NCI-H2227 treated with DMSO at 0.1 percent for 48 hours (cell line): ENCODE measurements at regions not wholly inside any gene's neighbourhood (a gene's known extent, or its start where the extent isn't known, plus 50 kb on each side); places are given as distances from the start of the nearest gene placed in this dataset.

Experiments used
- DNase-seq: peaks from one replicate; lab custom pipeline; 2025; lab: John Stamatoyannopoulos, UW

DNA sequence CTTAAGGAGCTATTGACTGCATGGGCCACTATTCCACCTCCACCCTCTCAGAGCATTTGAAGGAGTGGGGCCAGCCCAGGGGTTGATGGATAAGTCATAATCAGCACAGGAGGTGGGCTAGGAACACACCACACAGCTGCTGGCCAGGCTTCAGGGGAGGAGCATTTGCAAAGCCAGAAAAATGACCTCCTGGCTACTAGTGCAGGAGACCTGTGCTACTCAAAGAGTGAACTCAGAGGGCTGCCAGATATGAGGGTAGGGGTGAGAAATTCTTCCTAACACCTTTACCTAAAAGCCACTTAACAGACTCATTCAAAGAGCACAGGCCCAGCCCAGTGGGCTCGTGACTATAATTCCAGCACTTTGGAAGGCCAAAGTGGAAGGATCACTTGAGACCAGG, 210.8 kb downstream of the TBXT start:
- DNase-seq, result no peak

DNA sequence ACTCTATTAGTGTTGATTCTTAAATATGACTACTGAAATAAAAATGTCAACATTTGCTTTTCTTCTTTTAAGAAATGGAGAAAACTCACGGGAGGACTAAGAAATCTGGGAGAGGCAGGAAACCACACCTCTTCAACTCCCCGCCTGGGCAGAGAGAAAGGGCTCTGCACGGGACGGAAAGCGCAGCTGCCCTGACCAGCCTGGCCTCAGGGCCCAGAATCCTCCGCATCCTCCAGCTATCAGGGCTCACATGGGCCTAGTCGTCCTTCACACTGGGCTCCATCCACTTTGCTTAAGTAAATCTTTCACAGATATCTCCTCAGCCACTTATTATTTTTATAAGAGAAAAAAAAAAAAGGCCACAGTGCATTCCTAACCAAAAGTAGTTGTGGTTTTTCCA, 215.1 kb downstream of the TBXT start:
- DNase-seq, result no peak

DNA sequence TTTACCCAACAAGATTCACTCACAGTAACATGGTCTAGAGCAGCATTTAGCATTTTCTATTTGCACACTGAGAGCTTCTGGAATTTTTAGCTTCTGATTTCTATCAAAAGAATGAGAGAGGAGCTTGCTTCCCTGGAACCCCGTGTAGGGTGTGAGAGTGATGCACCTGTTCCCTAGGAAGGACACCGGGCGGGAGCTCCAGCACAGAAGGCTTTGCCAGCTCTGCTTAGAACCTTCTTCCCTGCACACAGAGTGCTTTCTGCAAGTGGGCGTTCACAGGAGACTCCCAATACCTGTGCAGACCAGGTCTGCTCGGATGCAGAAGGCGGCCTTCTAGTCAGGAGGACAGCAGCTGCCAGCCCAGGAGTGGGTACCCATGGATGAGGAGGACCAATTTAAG, 217.3 kb downstream of the TBXT start:
- DNase-seq, result no peak

DNA sequence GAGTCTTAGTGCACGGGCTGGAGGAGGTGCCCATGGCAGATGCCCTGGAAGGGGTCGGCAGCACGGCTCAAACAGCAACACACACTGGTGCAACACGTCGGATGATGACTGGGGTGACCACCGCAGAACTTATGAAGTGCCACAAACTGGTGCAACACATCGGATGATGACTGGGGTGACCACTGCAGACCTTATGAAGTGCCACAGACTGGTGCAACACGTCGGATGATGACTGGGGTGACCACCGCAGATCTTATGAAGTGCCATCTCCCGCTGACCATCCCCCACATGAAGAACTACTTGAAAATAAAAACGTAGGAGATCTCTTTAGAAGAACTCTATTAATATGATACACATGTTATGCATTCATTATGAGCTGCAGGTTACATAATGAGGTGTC, 218.3 kb downstream of the TBXT start:
- no peak for DNase-seq

DNA sequence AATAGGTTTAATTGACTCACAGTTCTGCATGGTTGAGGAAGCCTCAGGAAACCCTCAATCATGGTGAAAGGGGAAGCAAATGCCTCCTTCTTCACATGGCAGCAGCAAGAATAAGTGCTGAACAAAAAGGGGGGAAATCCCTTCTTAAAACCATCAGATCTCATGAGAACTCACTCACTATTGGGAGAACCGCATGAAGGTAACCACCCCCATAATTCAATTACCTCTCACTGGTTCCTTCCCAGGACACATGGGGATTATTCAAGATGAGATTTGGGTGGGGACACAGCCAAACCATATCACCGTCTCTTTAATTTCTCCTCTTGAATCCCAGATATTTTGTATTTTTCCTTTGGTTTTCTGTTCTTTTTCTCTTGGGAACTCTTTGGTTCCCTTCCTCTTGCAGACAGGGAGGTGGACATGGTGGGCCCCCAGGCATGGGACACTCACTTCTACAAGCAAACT, 223.6 kb downstream of the TBXT start:
- DNase-seq, result no peak

GRCh38 chr6:165941786-165942185, 225.9 kb downstream of the TBXT start:
- no peak for DNase-seq

DNA sequence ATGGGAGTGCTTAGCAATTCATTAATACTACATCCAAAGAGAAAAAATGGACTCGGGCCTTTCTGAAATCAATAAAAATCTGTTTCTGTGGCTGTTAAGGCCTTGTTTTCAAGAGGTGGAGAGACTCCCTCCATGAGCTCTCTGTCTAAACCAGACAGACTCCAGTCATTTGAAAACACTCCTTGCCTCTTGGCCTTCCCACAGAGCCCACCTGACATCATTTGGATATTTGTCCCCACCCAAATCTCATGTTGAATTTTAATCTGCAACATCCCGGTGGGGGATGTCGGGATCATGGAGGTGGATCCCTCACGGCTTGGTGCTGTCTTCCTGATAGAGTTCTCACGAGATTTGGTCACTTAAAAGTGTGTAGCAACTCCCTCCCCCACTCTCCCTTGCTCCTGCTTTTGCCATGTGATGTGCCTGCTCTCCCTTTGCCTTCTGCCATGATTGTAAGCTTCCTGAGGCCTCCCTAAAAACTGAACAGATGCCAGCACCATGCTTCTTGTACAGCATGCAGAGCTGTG, 226.3 kb downstream of the TBXT start:
- no peak for DNase-seq

DNA sequence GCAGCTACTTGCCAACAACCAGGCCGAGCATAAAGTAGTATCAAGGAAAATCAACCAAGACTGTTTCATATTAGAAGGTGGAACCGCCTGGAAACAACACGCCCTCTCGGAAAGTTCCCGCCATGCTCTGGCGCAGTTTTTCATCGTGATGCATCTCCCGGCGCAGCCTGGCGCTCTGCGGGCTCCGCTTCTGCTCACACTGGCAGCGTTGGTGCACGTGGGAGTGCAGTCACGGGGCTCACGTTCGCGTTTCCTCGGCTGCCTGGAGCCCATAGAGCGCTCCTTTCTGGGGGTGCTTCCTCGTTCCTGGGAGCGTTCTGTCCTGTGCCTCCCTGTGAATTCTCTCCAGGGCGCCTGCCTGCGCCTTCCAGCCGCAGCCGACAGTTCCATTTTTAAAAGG, 227.3 kb downstream of the TBXT start:
- no peak for DNase-seq

DNA sequence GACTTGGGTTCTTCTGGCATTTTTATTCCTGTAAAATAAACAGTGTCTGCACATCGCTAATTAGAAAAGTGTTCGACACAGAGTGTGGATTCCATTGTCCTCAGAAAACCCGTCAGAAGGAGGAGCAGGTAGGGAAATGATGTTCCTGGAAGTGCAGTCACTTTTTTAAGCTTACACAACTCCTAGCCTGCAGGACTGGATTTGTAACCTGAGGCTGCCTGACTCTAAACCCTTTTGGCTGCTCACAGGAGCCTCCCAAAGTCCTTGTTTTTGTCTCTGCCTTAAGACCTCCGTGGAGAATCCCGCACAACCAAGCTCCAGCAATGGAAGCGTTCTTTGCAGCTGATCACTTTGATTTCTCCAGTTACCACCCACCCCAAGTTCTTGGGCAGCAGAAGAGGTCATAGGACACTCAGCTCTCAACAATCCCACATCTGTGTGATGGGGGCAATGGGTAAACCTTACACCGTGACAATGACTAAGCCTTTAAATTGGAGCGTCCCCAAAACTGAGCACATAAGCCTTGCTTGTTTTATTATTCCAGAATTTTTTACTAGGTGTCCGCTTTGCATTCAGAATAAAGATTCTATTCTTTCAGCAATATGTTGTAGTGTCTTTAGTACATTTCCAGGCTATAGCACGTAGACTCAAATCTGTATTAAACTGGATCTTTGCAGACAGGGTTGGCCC, 227.9 kb downstream of the TBXT start:
- DNase-seq, result no peak

DNA sequence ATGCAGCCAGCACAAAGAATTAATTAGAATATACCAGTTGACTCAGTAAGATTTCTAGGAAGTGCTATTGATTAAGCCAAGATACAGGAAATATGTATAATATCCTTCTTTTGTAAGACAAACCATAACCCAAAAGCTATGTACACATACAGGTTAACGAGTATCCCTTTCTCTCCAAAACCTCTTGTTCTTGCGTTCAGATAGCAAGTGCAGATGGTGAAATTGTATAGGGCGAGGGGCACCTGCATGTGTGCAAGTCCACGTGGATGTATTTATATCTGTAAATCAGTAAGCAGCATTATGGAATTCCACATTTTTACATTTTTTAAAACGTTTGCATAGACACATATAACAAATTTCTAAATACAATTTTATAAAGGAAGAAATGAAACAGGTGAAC, 228.6 kb downstream of the TBXT start:
- DNase-seq, result no peak

- DNase-seq, result no peak
These were observed 229.9 kb downstream of the TBXT start for GRCh38 chr6:165937564-165938358.

DNA sequence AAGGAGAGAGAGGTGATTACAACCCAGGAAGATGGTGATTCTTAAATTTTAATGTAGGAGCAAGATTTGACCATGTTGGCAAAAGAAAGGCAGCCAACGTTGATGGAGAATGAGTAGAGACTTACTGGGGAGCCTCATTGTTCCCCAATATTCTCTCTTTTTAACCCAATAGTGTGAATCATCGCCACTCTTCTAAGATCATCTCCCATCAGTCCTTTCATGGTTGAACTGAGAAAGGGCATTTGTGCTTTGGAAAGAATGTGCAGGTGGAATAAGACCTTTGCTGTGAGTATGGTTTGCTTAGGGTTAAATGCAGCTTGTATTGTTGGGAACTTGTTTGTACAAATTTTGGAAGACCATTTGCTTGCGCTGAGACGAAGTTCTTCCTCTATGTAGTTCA, 231.0 kb downstream of the TBXT start:
- no peak for DNase-seq

DNA sequence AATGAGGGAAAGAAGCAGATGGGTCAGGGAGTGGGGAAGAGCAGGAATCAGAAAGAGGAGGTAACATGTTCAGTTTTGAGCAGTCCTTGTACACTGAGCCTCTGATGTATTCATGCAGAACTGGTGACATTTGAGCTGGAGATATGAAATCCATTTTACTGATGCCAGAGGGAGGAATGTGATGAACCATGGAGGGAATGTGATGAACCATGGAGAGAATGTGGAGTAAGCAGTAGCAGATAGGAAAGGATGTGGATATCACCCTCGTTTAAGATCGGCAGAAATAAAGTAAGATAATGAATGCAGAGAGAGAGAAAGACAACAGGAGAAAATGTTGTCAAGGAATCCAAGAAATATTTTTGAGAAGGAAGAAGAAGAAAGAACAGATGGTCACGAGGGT, 231.6 kb downstream of the TBXT start:
- DNase-seq, result no peak

DNA sequence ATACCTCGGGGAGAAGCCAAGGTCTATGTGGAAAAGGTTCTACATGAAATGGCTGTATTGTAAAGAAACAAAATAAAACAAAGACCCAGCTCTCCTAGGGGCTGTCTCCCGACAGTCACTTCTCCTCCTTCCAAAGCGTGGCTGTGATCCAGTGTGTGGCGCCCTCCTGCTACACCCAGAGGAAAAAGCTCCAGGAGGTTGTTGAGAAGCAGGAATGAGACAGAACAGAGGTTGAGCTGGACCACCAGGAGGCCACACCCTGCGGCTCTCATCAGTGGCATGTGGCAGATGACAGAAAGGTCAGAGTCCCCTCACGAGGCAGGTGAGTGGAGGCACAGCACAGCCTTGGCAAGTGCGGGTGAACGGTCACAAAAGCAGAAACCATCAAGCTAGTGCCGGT, 236.0 kb downstream of the TBXT start:
- DNase-seq, result no peak

DNA sequence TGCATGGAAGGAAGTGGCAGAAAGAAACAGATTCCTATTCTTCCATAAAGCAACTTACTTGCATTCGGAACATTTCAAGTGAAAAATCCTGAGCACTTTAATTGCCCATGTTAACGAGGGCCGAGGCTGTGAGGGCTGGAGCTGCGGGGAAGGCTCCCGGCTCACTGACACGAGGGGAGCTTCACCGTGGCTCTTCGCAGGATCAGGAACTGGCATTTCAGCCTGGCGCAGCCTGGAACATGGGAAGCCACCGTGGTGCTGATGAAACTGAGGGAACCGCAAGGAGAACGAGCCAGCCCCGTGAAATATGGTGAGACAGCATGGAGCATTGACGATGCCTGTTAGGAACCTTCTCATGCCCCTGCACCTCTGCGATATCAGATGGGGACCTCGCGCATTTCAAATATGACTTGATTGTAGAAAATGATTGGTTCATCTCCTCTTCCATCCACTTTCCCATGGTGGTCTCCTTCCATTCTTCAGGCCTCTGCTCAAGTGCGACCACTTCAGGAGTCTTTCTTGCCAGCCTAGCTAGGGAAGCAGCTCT, 236.9 kb downstream of the TBXT start:
- DNase-seq, result no peak

DNA sequence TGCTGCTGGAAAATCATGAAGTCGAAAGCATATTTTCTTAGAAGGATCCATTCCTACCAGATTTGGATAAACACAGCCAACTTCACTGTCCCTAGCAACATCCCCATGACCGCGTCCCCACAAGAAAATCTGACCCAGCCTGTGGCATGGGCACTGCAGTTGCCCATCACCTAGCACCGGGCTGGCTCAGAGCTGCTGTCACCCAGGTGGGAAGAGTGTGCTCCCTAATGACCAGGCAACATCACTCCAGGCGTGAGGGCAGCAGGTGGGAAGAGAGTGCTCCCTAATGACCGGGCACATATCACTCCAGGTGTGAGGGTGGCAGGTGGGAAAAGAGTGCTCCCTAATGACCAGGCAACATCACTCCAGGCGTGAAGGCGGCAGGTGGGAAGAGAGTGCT, 238.0 kb downstream of the TBXT start:
- no peak for DNase-seq

DNA sequence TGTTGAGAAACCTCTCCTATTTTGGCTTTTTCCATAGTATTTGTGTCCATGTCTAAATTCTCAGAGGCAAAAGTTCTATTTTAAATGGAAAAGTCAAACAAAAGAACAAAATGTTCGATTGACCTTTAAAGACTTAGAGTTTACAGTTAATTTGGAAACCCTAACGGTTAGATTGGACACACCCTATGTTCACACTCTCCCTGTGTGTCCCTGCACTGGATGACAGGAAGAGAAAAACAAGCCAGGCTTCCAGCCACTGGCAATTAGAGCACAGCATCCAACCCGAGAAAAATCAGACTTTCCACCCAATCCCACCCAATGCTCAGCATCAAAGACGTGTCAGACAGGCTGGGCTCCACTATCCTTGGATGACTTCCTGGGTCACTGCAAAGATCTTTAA, 241.3 kb downstream of the TBXT start:
- DNase-seq, result no peak

DNA sequence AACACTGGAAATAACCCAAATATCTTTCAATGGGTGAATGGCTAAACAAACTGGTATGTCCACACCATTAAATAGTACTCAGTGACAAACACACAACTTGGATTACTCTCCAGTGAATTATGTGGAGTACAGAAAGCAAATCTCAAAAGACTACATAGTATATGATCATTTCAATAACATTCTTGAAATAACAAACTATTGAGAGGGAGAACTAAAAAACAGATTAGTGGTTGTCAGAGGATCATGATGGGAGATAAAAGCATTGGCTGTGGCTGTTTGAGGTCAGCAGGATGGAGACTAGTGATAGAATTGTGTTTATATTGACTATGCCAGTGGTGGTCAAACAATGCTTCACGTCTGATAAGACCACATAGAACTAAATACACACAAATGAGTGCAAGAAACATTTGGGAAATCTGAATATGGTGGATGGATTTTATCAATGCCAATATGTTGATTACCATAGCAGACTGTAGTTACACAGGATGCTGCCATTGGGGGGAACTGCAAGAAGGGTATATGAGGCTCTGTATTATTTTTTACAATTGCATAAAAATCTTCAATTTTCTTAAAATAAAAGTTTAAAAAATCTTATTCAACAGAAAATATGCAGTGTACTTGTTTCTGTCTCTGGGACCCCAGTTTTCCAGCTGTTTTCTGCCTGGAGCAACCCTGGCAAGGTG, 242.0 kb downstream of the TBXT start:
- DNase-seq, result no peak

GRCh38 chr6:165922309-165922794, 245.3 kb downstream of the TBXT start:
- DNase-seq, result no peak

- no peak for DNase-seq
These were observed 246.6 kb downstream of the TBXT start for GRCh38 chr6:165920896-165921671.

- no peak for DNase-seq
These were observed 250.1 kb downstream of the TBXT start for GRCh38 chr6:165917576-165917975.
